ENCODE measurements at regions not wholly inside any gene's neighbourhood (a gene's known extent, or its start where the extent isn't known, plus 50 kb on each side); places are given as distances from the start of the nearest gene placed in this dataset.

- TF ChIP-seq SIN3A (IDR thresholded peaks at IDR 0.05; ENCODE audit: borderline replicate concordance, insufficient read depth, low read length) (no peak), REST (IDR thresholded peaks at IDR 0.05; ENCODE audit: insufficient read depth in 1 of 2, low read depth in 2 of 2, low read length in 2 of 2) (no peak), FOXP2 (optimal IDR thresholded peaks at IDR 0.05; ENCODE audit: borderline replicate concordance, extremely low read depth, extremely low read length, insufficient read depth) (no peak), POLR2AphosphoS5 (IDR thresholded peaks at IDR 0.05; ENCODE audit: low read depth, low read length) (no peak), TAF1 (IDR thresholded peaks at IDR 0.05; ENCODE audit: borderline replicate concordance, insufficient read depth, low read length) (no peak)
Measured at GRCh38 chr14:87152693-87153092, 840.3 kb downstream of the GALC start.

- no peak for TF ChIP-seq TAF1 (IDR thresholded peaks at IDR 0.05; ENCODE audit: borderline replicate concordance, insufficient read depth, low read length)
- no peak for TF ChIP-seq REST (IDR thresholded peaks at IDR 0.05; ENCODE audit: insufficient read depth in 1 of 2, low read depth in 2 of 2, low read length in 2 of 2)
- TF ChIP-seq SIN3A (IDR thresholded peaks at IDR 0.05; ENCODE audit: borderline replicate concordance, insufficient read depth, low read length), result no peak
- no peak for TF ChIP-seq POLR2AphosphoS5 (IDR thresholded peaks at IDR 0.05; ENCODE audit: low read depth, low read length)
- no peak for TF ChIP-seq FOXP2 (optimal IDR thresholded peaks at IDR 0.05; ENCODE audit: borderline replicate concordance, extremely low read depth, extremely low read length, insufficient read depth)
Measured at GRCh38 chr14:87149583-87150354, 843.2 kb downstream of the GALC start.

GRCh38 chr14:87148655-87149054 lies 844.3 kb downstream of the GALC start:
- TF ChIP-seq FOXP2 (optimal IDR thresholded peaks at IDR 0.05; ENCODE audit: borderline replicate concordance, extremely low read depth, extremely low read length, insufficient read depth) (no peak), POLR2AphosphoS5 (IDR thresholded peaks at IDR 0.05; ENCODE audit: low read depth, low read length) (no peak), REST (IDR thresholded peaks at IDR 0.05; ENCODE audit: insufficient read depth in 1 of 2, low read depth in 2 of 2, low read length in 2 of 2) (no peak), SIN3A (IDR thresholded peaks at IDR 0.05; ENCODE audit: borderline replicate concordance, insufficient read depth, low read length) (no peak), TAF1 (IDR thresholded peaks at IDR 0.05; ENCODE audit: borderline replicate concordance, insufficient read depth, low read length) (no peak)

GRCh38 chr14:87142551-87143211 lies 850.3 kb downstream of the GALC start:
- TF ChIP-seq POLR2AphosphoS5 (IDR thresholded peaks at IDR 0.05; ENCODE audit: low read depth, low read length), result no peak
- TF ChIP-seq TAF1 (IDR thresholded peaks at IDR 0.05; ENCODE audit: borderline replicate concordance, insufficient read depth, low read length), result no peak

- TF ChIP-seq REST (IDR thresholded peaks at IDR 0.05; ENCODE audit: insufficient read depth in 1 of 2, low read depth in 2 of 2, low read length in 2 of 2) (no peak), SIN3A (IDR thresholded peaks at IDR 0.05; ENCODE audit: borderline replicate concordance, insufficient read depth, low read length) (no peak), POLR2AphosphoS5 (IDR thresholded peaks at IDR 0.05; ENCODE audit: low read depth, low read length) (no peak), TAF1 (IDR thresholded peaks at IDR 0.05; ENCODE audit: borderline replicate concordance, insufficient read depth, low read length) (no peak), FOXP2 (optimal IDR thresholded peaks at IDR 0.05; ENCODE audit: borderline replicate concordance, extremely low read depth, extremely low read length, insufficient read depth) (no peak)
Measured at GRCh38 chr14:87141801-87142200, 851.2 kb downstream of the GALC start.

Measured in PFSK-1 (cell line).